K562 (cell line): ENCODE measurements at regions not wholly inside any gene's neighbourhood (a gene's known extent, or its start where the extent isn't known, plus 50 kb on each side); places are given as distances from the start of the nearest gene placed in this dataset.

Source experiments
- ATAC-seq: fragments of 200-7000 bp; cut with Tn5 transposase; 3 replicates; pipeline ENCODE4 v1.9.1; 2020; ENCODE audit warnings: moderate library complexity
- BruUV-seq: library from RNA; stranded (reverse); fragments of 400-500 nt; replicated peaks from 2 replicates; lab custom pipeline; 2021; lab: Mats Ljungman, UMichigan
- CTCF ChIA-PET: fragments of 300-600 bp; formaldehyde crosslinking; extraction: SDS; loops from one replicate; lab custom pipeline; 2021; ENCODE audit warnings: low intra/inter-chr PET ratio; lab: Yijun Ruan, JAX
- POLR2A ChIA-PET: fragments of 300-600, 350-650 bp; sonication (Branson Sonifier 250); formaldehyde crosslinking; extraction: SDS; loops from one replicate; lab custom pipeline; 2021; ENCODE audit warnings: antibody characterized with exemption, inconsistent platforms; lab: Yijun Ruan, JAX
- DNase-seq, 4 experiments: peaks; one replicate each; pipeline versions ENCODE4 v3.0.0 to v3.0.0-alpha.2; 2011 to 2018; ENCODE audit warnings: low spot score in 3 of 4, mixed read lengths in 3 of 4; ENCODE audit errors: extremely low read depth in 1 of 4
- FAIRE-seq: peaks from 2 replicates; lab custom pipeline; 2011; peaks lifted over from hg19 to GRCh38; lab: Jason Lieb, UNC
- H2AFZ ChIP-seq: 2 replicates; pipeline ENCODE4 v1.6.0; 2011; ENCODE audit warnings: low read depth, low read length, control low read depth, inconsistent platforms
- H3K27ac ChIP-seq: fragments of 200-600 bp; 3 replicates; pipeline ENCODE4 v1.8.0; 2011; ENCODE audit warnings: low read depth, mild to moderate bottlenecking, control low read depth, inconsistent platforms, low read length, moderate library complexity, mixed read lengths; ENCODE audit errors: extremely low read depth
- H3K27me3 ChIP-seq, 2 experiments: fragments of 300-600 bp in 1 of 2; 2 replicates in 1 of 2; 3 replicates in 1 of 2; pipeline versions ENCODE4 v1.6.0 to v1.8.0; 2011; ENCODE audit warnings: inconsistent platforms in 2 of 2, low read length in 2 of 2, mild to moderate bottlenecking in 1 of 2, mixed read lengths in 1 of 2, moderate library complexity in 1 of 2; ENCODE audit not compliant: control insufficient read depth in 2 of 2, insufficient read depth in 2 of 2
- H3K36me3 ChIP-seq: fragments of 300-600 bp; 3 replicates; pipeline ENCODE4 v1.8.0; 2011; ENCODE audit warnings: mild to moderate bottlenecking, low read length, inconsistent platforms; ENCODE audit not compliant: control insufficient read depth, insufficient read depth
- H3K4me1 ChIP-seq, 2 experiments: fragments of 200-600 bp in 1 of 2; replicated peaks in 1 of 2; 2 replicates in 1 of 2; 3 replicates in 1 of 2; pipeline versions ENCODE4 v1.5.1 to v1.8.0; 2011; ENCODE audit warnings: inconsistent platforms in 2 of 2, low read length in 2 of 2, mild to moderate bottlenecking in 1 of 2, mixed read lengths in 1 of 2, moderate library complexity in 1 of 2; ENCODE audit not compliant: control insufficient read depth in 2 of 2, insufficient read depth in 2 of 2
- H3K4me2 ChIP-seq: 2 replicates; pipeline ENCODE4 v1.6.1; 2011; ENCODE audit warnings: low read length, control low read depth, inconsistent platforms, mixed read lengths; ENCODE audit not compliant: insufficient read depth
- H3K4me3 ChIP-seq: fragments of 200-600 bp; sonication (generic), shearing (Covaris generic); 2 replicates; pipeline ENCODE4 v1.5.1; 2016; ENCODE audit warnings: control low read depth, inconsistent platforms
- H3K79me2 ChIP-seq: fragments of 200-600 bp; 3 replicates; pipeline ENCODE4 v1.8.0; 2011; ENCODE audit warnings: low read length, inconsistent platforms; ENCODE audit not compliant: control insufficient read depth, insufficient read depth
- H3K9ac ChIP-seq, 2 experiments: 2 replicates each; pipeline versions ENCODE4 v1.6.0 to v1.6.1; 2011; ENCODE audit warnings: low read depth in 2 of 2, low read length in 2 of 2, control low read depth in 1 of 2, inconsistent platforms in 1 of 2, mild to moderate bottlenecking in 1 of 2, mixed read lengths in 1 of 2; ENCODE audit not compliant: insufficient read depth in 1 of 2
- H3K9me1 ChIP-seq: one replicate; pipeline ENCODE4 v1.6.0; 2011; ENCODE audit warnings: inconsistent platforms, mild to moderate bottlenecking, low read length, moderate library complexity; ENCODE audit not compliant: control insufficient read depth, insufficient read depth
- H3K9me3 ChIP-seq: replicated peaks from 2 replicates; pipeline ENCODE4 v1.5.1; 2011; ENCODE audit warnings: low read depth, low read length, inconsistent platforms; ENCODE audit not compliant: control insufficient read depth, insufficient read depth
- H4K20me1 ChIP-seq: replicated peaks from 2 replicates; pipeline ENCODE4 v1.6.1; 2011; ENCODE audit warnings: low read length, inconsistent platforms, mixed read lengths; ENCODE audit not compliant: control insufficient read depth, insufficient read depth
- ATF2 ChIP-seq: sonication (generic); formaldehyde crosslinking; IDR thresholded peaks from 2 replicates; pipeline ENCODE4 v1.8.1; 2022; ENCODE audit warnings: missing genetic modification reagents
- ETS2 ChIP-seq: IDR thresholded peaks from 2 replicates; pipeline ENCODE4 v1.6.1; 2016; ENCODE audit warnings: borderline replicate concordance, missing genetic modification characterization, mild to moderate bottlenecking, moderate library complexity, missing compliant biosample characterization; ENCODE audit not compliant: poor library complexity, severe bottlenecking
- ID3 ChIP-seq, 2 experiments: fragments of 250-450 bp in 1 of 2; fragments of 450-650 bp in 1 of 2; sonication (Bioruptor Pico) in 1 of 2; IDR thresholded peaks; 2 replicates each; pipeline versions ENCODE4 v1.6.1 to v1.8.0; 2016 to 2021; ENCODE audit warnings: mild to moderate bottlenecking in 2 of 2, moderate library complexity in 2 of 2, missing compliant biosample characterization in 1 of 2, missing genetic modification characterization in 1 of 2
- KDM2B ChIP-seq: fragments of 250-450 bp; sonication (Bioruptor Pico); IDR thresholded peaks from 2 replicates; pipeline ENCODE4 v1.8.0; 2021; ENCODE audit warnings: mild to moderate bottlenecking, moderate library complexity
- NCOA2 ChIP-seq, 2 experiments: fragments of 450-650 bp; IDR thresholded peaks; 2 replicates each; pipeline ENCODE4 v1.6.1; 2018; ENCODE audit warnings: mild to moderate bottlenecking in 2 of 2, moderate library complexity in 1 of 2; ENCODE audit not compliant: partially characterized antibody in 2 of 2
- RAD21 ChIP-seq, 2 experiments: fragments of 250-450 bp in 1 of 2; fragments of 450-650 bp in 1 of 2; sonication (Bioruptor Pico) in 1 of 2; formaldehyde crosslinking in 1 of 2; IDR thresholded peaks in 1 of 2; conservative IDR thresholded peaks in 1 of 2; 2 replicates each; pipeline versions ENCODE4 v1.4.0 to v1.8.0; 2020 to 2022; ENCODE audit warnings: mild to moderate bottlenecking in 2 of 2, moderate library complexity in 1 of 2
- UBTF ChIP-seq, 2 experiments: IDR thresholded peaks; 2 replicates each; pipeline ENCODE4 v1.6.1; 2012; ENCODE audit warnings: improper control_type of control experiment in 2 of 2, low read depth in 2 of 2, low read length in 2 of 2, borderline replicate concordance in 1 of 2
- ZNF655 ChIP-seq: fragments of 250-450 bp; sonication (Bioruptor Pico); IDR thresholded peaks from 2 replicates; pipeline ENCODE4 v1.5.0; 2021
- ZNF696 ChIP-seq: fragments of 250-450 bp; sonication (Bioruptor Pico); conservative IDR thresholded peaks from 2 replicates; pipeline ENCODE4 v1.4.0; 2020; ENCODE audit warnings: mild to moderate bottlenecking, moderate library complexity
- WGBS: fragments of 100-300 bp; shearing (Covaris generic); methylation state at CpG from one replicate; pipeline ENCODE4 v1.1.6; 2016; ENCODE audit warnings: low coverage, mixed read lengths; ENCODE audit not compliant: insufficient coverage; ENCODE audit errors: missing lambda C conversion rate; 5-methylcytosine and 5-hydroxymethylcytosine counted together
- in situ Hi-C: fragments of 300-500 bp; cut with MboI; formaldehyde crosslinking; loops from 4 replicates; pipeline ENCODE4 v1.15.0; 2018; ENCODE audit warnings: inconsistent platforms, mixed read lengths
- intact Hi-C: fragments of 100-400 bp; cut with micrococcal nuclease; formaldehyde crosslinking; loops from 2 replicates; pipeline ENCODE4 v1.14.2; 2022

GRCh38 chr4:162657966-162658365 lies 494.2 kb upstream of the FSTL5 start:
- no peak for FAIRE-seq

More at GRCh38 chr4:162657966-162658365, 494.2 kb upstream of the FSTL5 start:
- Histone ChIP-seq H3K4me3 (no peak overlapping the region), H3K27me3 (no peaks in the 10 kb centered on the region), H3K79me2 (no peaks in the 10 kb centered on the region), H3K9me3 (no peaks in the 10 kb centered on the region), H3K9me1 (no peaks in the 10 kb centered on the region), H4K20me1 (no peaks in the 10 kb centered on the region), H3K27ac (no peak overlapping the region), H3K9ac (no peak overlapping the region), H3K4me1 (no peaks in the 10 kb centered on the region), H2AFZ (no peak overlapping the region), H3K36me3 (no peaks in the 10 kb centered on the region), H3K4me2 (no peak overlapping the region)
- ChIA-PET CTCF (no interaction called here), POLR2A (no interaction called here)
- DNase-seq = no peak
- intact Hi-C loops = no loop called here
- BruUV-seq = no TSS peak
- TF ChIP-seq ATF2 (CRISPR knock-in tag) (no peak), NCOA2 (IDR thresholded peaks at IDR 0.05; ENCODE audit: partially characterized antibody in 2 of 2) (no peak), RAD21 (CRISPR knock-in tag; conservative IDR thresholded peaks at IDR 0.05 in 1 of 2, IDR thresholded peaks at IDR 0.05 in 1 of 2) (no peak), ETS2 (tag) (no peak), ID3 (CRISPR knock-in tag; IDR thresholded peaks at IDR 0.05) (no peak), ID3 (tag; IDR thresholded peaks at IDR 0.05) (no peak), ZNF696 (CRISPR knock-in tag) (no peak), KDM2B (CRISPR knock-in tag) (no peak), ZNF655 (no peak), UBTF (IDR thresholded peaks at IDR 0.05; ENCODE audit: borderline replicate concordance in 1 of 2, low read depth in 2 of 2, low read length in 2 of 2) (no peak)
- in situ Hi-C loops = no loop called here
- 0% methylated on average over 1 of the region's 1 CpG for WGBS
- ATAC-seq = no peak
